GM12878 (cell line): ENCODE measurements at regions not wholly inside any gene's neighbourhood (a gene's known extent, or its start where the extent isn't known, plus 50 kb on each side); places are given as distances from the start of the nearest gene placed in this dataset.

ENCODE experiments used
- ATAC-seq: fragments of 200-7000 bp; cut with Tn5 transposase; 3 replicates; pipeline ENCODE4 v1.9.1; 2020; ENCODE audit warnings: mild to moderate bottlenecking, moderate library complexity
- BruUV-seq: library from RNA; stranded (reverse); fragments of 400-500 nt; replicated peaks from 2 replicates; lab custom pipeline; 2021; lab: Mats Ljungman, UMichigan
- CTCF ChIA-PET: fragments of 300-600 bp; sonication (Branson Sonifier 250); formaldehyde crosslinking; extraction: SDS; loops from one replicate; lab custom pipeline; 2021; ENCODE audit warnings: inconsistent platforms; lab: Yijun Ruan, JAX
- POLR2A ChIA-PET: fragments of 350-600 bp; formaldehyde crosslinking; extraction: SDS; loops from one replicate; lab custom pipeline; 2021; ENCODE audit warnings: inconsistent platforms; lab: Charles Lee
- RAD21 ChIA-PET: fragments of 300-600 bp; sonication (Branson Sonifier 250); formaldehyde crosslinking; loops from one replicate; lab custom pipeline; 2023; ENCODE audit warnings: antibody characterized with exemption; ENCODE audit not compliant: unreplicated experiment; lab: Charles Lee
- SMC1A ChIA-PET: fragments of 300-600 bp; sonication (Branson Sonifier 250); formaldehyde crosslinking; loops from one replicate; lab custom pipeline; 2023; ENCODE audit not compliant: unreplicated experiment, uncharacterized antibody; lab: Charles Lee
- DNase-seq: peaks from one replicate; pipeline ENCODE4 v3.0.0-alpha.2; 2011; ENCODE audit warnings: low read depth, low spot score
- FAIRE-seq: peaks from 3 replicates; lab custom pipeline; 2011; peaks lifted over from hg19 to GRCh38; lab: Jason Lieb, UNC
- H2AFZ ChIP-seq: 2 replicates; pipeline ENCODE4 v1.6.0; 2011; ENCODE audit warnings: low read depth, low read length, control low read depth; ENCODE audit not compliant: control insufficient read depth
- H3K27ac ChIP-seq: 2 replicates; pipeline ENCODE4 v1.5.1; 2011; ENCODE audit warnings: control low read depth; ENCODE audit not compliant: control insufficient read depth, insufficient read depth
- H3K27me3 ChIP-seq, 2 experiments: replicated peaks in 1 of 2; 2 replicates each; pipeline versions ENCODE4 v1.6.0 to v1.6.1; 2011; ENCODE audit warnings: low read length in 1 of 2; ENCODE audit not compliant: control insufficient read depth in 2 of 2, insufficient read depth in 2 of 2
- H3K36me3 ChIP-seq, 2 experiments: 2 replicates each; pipeline ENCODE4 v1.5.1; 2011; ENCODE audit warnings: low read length in 1 of 2; ENCODE audit not compliant: control insufficient read depth in 2 of 2, insufficient read depth in 2 of 2
- H3K4me1 ChIP-seq: 2 replicates; pipeline ENCODE4 v1.6.1; 2011; ENCODE audit warnings: mild to moderate bottlenecking, low read length, moderate library complexity, mixed read lengths; ENCODE audit not compliant: control insufficient read depth, insufficient read depth
- H3K4me2 ChIP-seq: 2 replicates; pipeline ENCODE4 v1.6.0; 2011; ENCODE audit warnings: control low read depth; ENCODE audit not compliant: control insufficient read depth, insufficient read depth
- H3K4me3 ChIP-seq: fragments of 200-600 bp; sonication (generic); 2 replicates; pipeline ENCODE4 v1.5.1; 2016
- H3K79me2 ChIP-seq: 2 replicates; pipeline ENCODE4 v1.6.0; 2011; ENCODE audit warnings: low read length; ENCODE audit not compliant: control insufficient read depth, insufficient read depth
- H3K9ac ChIP-seq: 2 replicates; pipeline ENCODE4 v1.8.0; 2011; ENCODE audit warnings: low read length, control low read depth, mixed read lengths; ENCODE audit not compliant: control insufficient read depth, insufficient read depth
- H3K9me3 ChIP-seq: replicated peaks from 3 replicates; pipeline ENCODE4 v1.5.1; 2011; ENCODE audit warnings: mild to moderate bottlenecking, low read length; ENCODE audit not compliant: control insufficient read depth, insufficient read depth
- H4K20me1 ChIP-seq: 2 replicates; pipeline ENCODE4 v1.6.0; 2011; ENCODE audit not compliant: control insufficient read depth, insufficient read depth
- CTCF ChIP-seq, 3 experiments: IDR thresholded peaks in 2 of 3; conservative IDR thresholded peaks in 1 of 3; 2 replicates each; pipeline ENCODE4 v1.5.1; 2011; ENCODE audit warnings: low read depth in 3 of 3, low read length in 3 of 3, mild to moderate bottlenecking in 3 of 3, control low read depth in 2 of 3, moderate library complexity in 2 of 3, inconsistent platforms in 1 of 3, mixed read lengths in 1 of 3; ENCODE audit not compliant: control insufficient read depth in 2 of 3, insufficient read depth in 1 of 3; ENCODE audit errors: extremely low read depth in 1 of 3
- ZNF384 ChIP-seq: IDR thresholded peaks from 2 replicates; pipeline ENCODE4 v1.6.1; 2012; ENCODE audit warnings: low read depth, mild to moderate bottlenecking, low read length, improper control_type of control experiment, borderline replicate concordance
- in situ Hi-C: fragments of 300-500 bp; cut with MboI; formaldehyde crosslinking; loops from 9 replicates; pipeline ENCODE4 v1.14.3; 2018; ENCODE audit warnings: mixed read lengths
- intact Hi-C: fragments of 100-400 bp; cut with micrococcal nuclease; formaldehyde crosslinking; loops from one replicate; pipeline ENCODE4 v1.14.2; 2022; ENCODE audit not compliant: unreplicated experiment

DNA sequence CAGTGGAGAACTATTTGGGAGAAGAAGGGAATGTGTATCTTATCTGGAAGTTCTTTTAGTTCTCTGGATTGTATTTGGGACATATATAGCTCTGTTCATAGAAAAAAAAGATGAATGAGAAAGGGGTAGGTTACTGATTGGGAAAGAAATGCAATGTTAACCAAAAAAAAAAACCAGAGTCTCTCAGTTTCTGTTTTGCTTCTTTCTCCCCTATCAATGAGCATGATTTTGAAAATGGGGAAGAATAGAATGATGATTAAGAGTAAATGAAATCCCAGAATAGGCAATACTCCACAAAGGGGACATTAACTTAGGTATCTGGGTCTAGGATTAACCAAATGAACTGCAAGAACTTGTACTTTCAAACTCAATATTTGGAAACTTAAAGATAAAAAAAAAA, 92.9 kb downstream of the RHOU start:
- no peaks in the 10 kb centered on the region for H3K27me3 ChIP-seq
- H3K4me1 ChIP-seq: peaks cover 4% of the 10 kb centered on the region
- H3K4me2 ChIP-seq: no peak overlapping the region
- no peak for FAIRE-seq
- no peaks in the 10 kb centered on the region for H3K36me3 ChIP-seq
- no peaks in the 10 kb centered on the region for H3K79me2 ChIP-seq
- no peak overlapping the region for H3K9ac ChIP-seq
- no peak overlapping the region for H3K4me3 ChIP-seq
- BruUV-seq: no TSS peak
- no peak for DNase-seq
- no peaks in the 10 kb centered on the region; the same call in 2 of the 3 replicates for H3K9me3 ChIP-seq
- H4K20me1 ChIP-seq: no peaks in the 10 kb centered on the region
- ChIA-PET RAD21 (interaction anchor here (1.2 to 1.6 kb wide), 2 partner anchors 10 to 33 kb away, joined by 3 to 6 read pairs; no protein-coding TSS in a partner anchor), CTCF (no interaction called here), SMC1A (interaction anchor here (2.1 to 4.7 kb wide), 3 partner anchors 10 to 21 kb away, joined by 8 to 22 read pairs (median 10); no protein-coding TSS in a partner anchor), POLR2A (interaction anchor here (0.5 to 1.0 kb wide), 2 partner anchors 13 to 440 kb away, joined by 3 to 4 read pairs; no protein-coding TSS in a partner anchor)
- ATAC-seq: no peak
- H2AFZ ChIP-seq: no peak overlapping the region
- intact Hi-C loops (no loop called here), in situ Hi-C loops (no loop called here)
- no peak overlapping the region for H3K27ac ChIP-seq
- TF ChIP-seq CTCF (IDR thresholded peaks at IDR 0.05 in 2 of 3, conservative IDR thresholded peaks at IDR 0.05 in 1 of 3; ENCODE audit: control insufficient read depth in 2 of 3, extremely low read depth in 1 of 3, insufficient read depth in 1 of 3, low read depth in 3 of 3, low read length in 3 of 3) (no peak), ZNF384 (peak; percentile 26; the same call in 1 of the 2 replicates)
